NT2/D1 (cell line): ENCODE measurements at regions not wholly inside any gene's neighbourhood (a gene's known extent, or its start where the extent isn't known, plus 50 kb on each side); places are given as distances from the start of the nearest gene placed in this dataset.

Experiments used
- DNase-seq: peaks from one replicate; pipeline ENCODE4 v3.0.0-alpha.2; 2011; ENCODE audit warnings: low read depth, low spot score
- H3K27me3 ChIP-seq: 2 replicates; pipeline ENCODE4 v1.6.0; 2011; ENCODE audit warnings: mild to moderate bottlenecking; ENCODE audit not compliant: insufficient read length, insufficient read depth
- H3K36me3 ChIP-seq: 2 replicates; pipeline ENCODE4 v1.6.1; 2011; ENCODE audit warnings: mild to moderate bottlenecking, low read length, mixed read lengths; ENCODE audit not compliant: insufficient read depth, insufficient read length
- H3K4me1 ChIP-seq: 2 replicates; pipeline ENCODE4 v1.5.1; 2011; ENCODE audit not compliant: insufficient read depth, insufficient read length
- H3K4me3 ChIP-seq: 2 replicates; pipeline ENCODE4 v1.5.1; 2011; ENCODE audit warnings: low read depth; ENCODE audit not compliant: insufficient read length
- H3K9ac ChIP-seq: 2 replicates; pipeline ENCODE4 v1.6.0; 2011; ENCODE audit warnings: low read depth; ENCODE audit not compliant: insufficient read length
- H3K9me3 ChIP-seq: 2 replicates; pipeline ENCODE4 v1.5.1; 2011; ENCODE audit warnings: mild to moderate bottlenecking, low read length; ENCODE audit not compliant: insufficient read depth
- SUZ12 ChIP-seq: IDR thresholded peaks from 2 replicates; pipeline ENCODE4 v1.6.1; 2011; ENCODE audit not compliant: insufficient read length, insufficient read depth; ENCODE audit errors: extremely low read depth
- YY1 ChIP-seq: IDR thresholded peaks from 2 replicates; pipeline ENCODE4 v1.6.1; 2011; ENCODE audit not compliant: insufficient read length, insufficient read depth
- ZNF274 ChIP-seq: IDR thresholded peaks from 2 replicates; pipeline ENCODE4 v1.6.1; 2011; ENCODE audit warnings: mild to moderate bottlenecking, low read depth, low read length

DNA sequence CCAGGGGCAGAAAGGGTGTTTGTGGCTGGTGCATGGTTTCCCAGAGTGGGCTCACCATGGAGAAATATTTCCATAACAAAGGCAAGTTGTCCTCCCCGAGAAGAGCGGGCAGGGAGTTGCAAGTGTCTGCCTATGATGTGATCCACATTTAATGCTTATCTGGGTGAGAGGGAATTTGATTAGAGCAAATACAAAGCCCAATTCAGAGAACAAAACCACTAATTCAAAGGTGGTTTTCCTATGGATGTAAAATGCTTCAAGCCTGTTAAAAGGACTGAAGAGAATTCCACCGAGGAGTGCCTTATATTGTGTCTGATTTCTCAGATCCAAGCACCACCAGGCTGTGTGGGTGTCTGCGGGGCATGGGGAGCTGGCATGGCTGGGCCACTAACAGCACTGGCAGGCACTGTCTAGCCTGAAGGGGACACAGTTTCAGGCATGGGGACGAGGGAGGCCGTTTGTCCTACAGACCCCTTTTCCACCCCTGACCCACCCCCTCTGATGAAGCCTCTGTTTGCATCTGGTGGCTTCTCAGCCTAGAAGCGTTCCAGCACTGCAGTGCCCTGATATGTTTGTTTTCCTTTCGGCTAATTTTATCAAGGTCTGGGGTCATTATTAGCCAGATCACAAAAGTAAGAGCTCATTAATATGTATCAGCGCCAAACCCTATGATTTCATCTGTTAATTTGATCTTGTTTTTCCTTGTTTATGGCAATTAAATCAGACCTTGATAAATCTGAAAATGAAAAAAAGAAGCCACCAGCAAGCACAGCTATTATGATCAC, 357.3 kb downstream of the HRH4 start:
- Histone ChIP-seq H3K27me3 (no peaks in the 10 kb centered on the region), H3K4me3 (no peak overlapping the region), H3K9me3 (no peaks in the 10 kb centered on the region), H3K9ac (peak overlapping the region; percentile 17), H3K4me1 (peaks cover 4% of the 10 kb centered on the region), H3K36me3 (no peaks in the 10 kb centered on the region)
- no peak for TF ChIP-seq ZNF274
- DNase-seq: no peak

DNA sequence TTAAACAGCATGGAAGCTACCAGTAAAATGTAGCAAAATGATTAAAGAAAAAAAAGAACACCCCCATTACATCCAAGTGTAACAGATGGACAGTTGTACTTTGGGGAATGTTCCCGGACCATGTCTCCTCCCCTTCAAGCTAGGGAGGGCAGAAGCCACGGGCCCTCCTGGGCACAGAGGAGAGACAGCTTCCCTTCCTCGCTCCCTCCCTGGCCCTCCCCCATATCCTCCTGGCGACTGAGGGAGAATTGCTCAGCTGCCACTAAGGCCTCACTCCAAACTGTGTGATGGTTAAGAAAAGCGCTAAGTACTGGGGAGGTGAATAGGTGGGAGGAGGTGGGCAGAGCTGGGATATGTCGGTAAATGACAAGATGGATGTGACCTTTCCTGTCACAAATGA, 358.0 kb downstream of the HRH4 start:
- H3K4me3 ChIP-seq: no peak overlapping the region
- no peaks in the 10 kb centered on the region for H3K27me3 ChIP-seq
- TF ChIP-seq SUZ12 (no peak), YY1 (no peak), ZNF274 (no peak)
- no peak for DNase-seq
- peaks cover 4% of the 10 kb centered on the region for H3K4me1 ChIP-seq
- H3K36me3 ChIP-seq: no peaks in the 10 kb centered on the region
- H3K9me3 ChIP-seq: no peaks in the 10 kb centered on the region
- H3K9ac ChIP-seq: no peak overlapping the region

DNA sequence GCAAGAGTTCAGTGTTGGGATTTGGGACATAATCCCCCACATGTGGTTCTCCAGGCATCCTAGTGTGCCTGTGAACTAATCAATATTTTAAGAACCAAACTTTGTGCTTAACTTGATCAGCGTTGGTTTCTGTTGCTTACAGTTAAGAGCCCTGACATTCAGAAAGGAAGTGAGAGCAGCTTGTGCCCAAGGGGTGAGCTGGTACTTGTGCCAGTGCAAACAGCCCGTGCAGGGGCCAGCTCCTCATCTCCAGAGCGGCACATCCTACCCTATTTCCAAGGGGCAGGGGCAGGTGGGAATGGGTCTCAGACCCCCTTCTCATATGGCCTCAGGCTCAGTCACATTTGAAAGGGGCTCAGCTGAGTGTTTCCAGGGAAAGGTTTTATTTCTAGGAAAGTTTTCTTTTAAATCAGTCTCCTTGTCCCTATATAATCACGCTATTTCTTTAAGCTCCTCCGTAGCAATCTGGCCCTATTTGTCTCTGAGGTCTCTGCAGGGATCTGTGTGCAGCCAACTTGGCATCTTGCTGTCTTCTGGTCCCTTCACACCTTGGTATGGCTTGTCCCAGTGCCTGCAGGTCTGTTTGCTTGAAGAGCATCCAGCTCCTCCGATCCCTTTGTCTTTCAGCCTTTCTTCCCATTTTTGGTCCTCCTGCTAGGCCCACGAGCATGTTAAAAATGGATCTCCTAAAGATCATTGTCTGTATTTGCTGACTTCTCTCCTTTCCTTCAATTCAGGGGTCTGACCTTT, 358.9 kb downstream of the HRH4 start:
- no peak for TF ChIP-seq ZNF274
- no peak for TF ChIP-seq YY1
- TF ChIP-seq SUZ12: no peak
- Histone ChIP-seq H3K4me1 (peaks cover 4% of the 10 kb centered on the region), H3K9me3 (no peaks in the 10 kb centered on the region), H3K36me3 (no peaks in the 10 kb centered on the region), H3K27me3 (no peaks in the 10 kb centered on the region), H3K9ac (no peak overlapping the region), H3K4me3 (no peak overlapping the region)
- no peak for DNase-seq

DNA sequence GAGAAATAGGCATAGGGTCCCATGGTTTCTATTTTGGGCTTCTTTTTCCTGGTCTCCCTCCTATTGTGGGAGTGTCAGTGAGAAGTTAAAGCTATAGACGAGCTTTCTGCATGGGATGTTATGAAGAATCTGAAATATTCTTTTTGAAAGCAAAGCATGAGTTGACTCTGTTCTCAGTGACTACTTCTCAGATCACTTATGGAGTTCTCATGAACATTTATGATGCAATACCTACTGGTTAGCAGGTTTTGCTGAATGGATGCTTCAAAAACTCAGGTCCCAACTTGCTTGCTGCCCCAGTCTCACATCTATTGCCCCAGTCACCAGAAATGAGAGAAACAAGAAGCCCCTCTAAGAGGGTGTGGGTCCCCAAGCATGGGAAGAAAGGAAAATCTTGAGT, 365.0 kb downstream of the HRH4 start:
- Histone ChIP-seq H3K36me3 (no peaks in the 10 kb centered on the region), H3K9me3 (no peaks in the 10 kb centered on the region), H3K9ac (no peak overlapping the region), H3K4me1 (no peaks in the 10 kb centered on the region), H3K27me3 (no peaks in the 10 kb centered on the region), H3K4me3 (no peak overlapping the region)
- DNase-seq: no peak
- no peak for TF ChIP-seq SUZ12
- no peak for TF ChIP-seq YY1
- TF ChIP-seq ZNF274: no peak

DNA sequence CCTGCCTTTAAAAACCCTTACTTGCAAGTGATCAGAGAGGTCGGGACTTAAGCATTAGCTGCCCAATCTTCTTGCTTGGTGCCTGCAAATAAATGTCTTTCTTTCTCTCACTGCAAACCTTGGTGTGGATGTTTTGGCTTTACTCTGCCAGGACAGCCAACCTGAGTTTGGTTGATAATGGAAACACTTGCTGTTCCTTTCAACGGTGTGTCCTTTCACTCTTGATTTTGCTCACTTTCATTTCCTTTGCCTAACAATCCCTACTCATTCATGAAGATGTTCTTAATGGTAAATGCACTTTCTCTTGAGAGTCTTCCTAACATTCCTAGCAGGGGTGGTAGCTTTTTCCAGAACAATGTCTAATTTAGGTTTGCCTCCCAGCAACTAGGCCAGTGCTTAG, 366.2 kb downstream of the HRH4 start:
- no peak for DNase-seq
- no peak overlapping the region for H3K4me3 ChIP-seq
- no peaks in the 10 kb centered on the region for H3K27me3 ChIP-seq
- no peak for TF ChIP-seq YY1
- no peak for TF ChIP-seq SUZ12
- no peak for TF ChIP-seq ZNF274
- no peaks in the 10 kb centered on the region for H3K36me3 ChIP-seq
- no peaks in the 10 kb centered on the region for H3K9me3 ChIP-seq
- H3K9ac ChIP-seq: no peak overlapping the region
- peaks cover 1% of the 10 kb centered on the region for H3K4me1 ChIP-seq

DNA sequence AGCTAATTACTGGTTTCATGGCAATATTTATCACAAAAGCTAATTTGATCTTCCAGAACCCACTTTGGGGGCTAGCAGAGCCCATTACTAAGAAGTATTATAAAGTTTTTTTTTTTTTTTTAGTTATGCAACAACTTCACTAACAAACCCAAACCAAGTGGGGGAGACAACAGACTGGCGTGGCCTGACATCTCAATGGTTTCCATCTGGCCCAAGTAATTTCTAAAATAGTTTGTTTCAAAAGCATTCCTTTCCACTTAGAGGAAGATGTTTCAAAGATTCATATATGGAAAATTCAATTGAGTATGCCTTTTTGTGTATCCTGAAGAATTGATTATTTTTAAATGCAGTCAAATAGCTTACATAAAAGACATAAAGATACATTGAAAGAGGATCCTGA, 367.1 kb downstream of the HRH4 start:
- no peak for TF ChIP-seq SUZ12
- TF ChIP-seq YY1: no peak
- TF ChIP-seq ZNF274: no peak
- no peaks in the 10 kb centered on the region for H3K36me3 ChIP-seq
- H3K27me3 ChIP-seq: no peaks in the 10 kb centered on the region
- H3K4me3 ChIP-seq: no peak overlapping the region
- H3K9ac ChIP-seq: no peak overlapping the region
- no peak for DNase-seq
- H3K9me3 ChIP-seq: no peaks in the 10 kb centered on the region
- H3K4me1 ChIP-seq: peaks cover 2% of the 10 kb centered on the region

DNA sequence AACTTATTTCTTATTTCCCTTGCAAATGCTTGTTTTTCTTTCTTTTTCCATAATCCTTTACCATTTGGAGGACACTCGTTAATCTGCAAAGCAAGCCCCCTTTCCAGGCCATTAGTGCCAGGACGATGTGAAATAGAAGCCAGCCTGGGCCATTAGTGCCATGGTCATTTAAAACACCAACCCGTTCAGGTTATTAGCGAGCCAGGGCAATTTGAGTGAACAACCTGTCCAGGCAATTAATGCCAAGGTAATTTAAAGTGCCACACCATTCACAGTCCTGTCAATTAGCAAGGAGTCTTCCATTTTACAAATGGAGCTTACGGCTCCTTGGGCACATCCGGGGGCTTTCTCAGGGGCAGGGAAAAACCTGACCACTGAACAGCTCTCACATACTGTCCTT, 370.6 kb downstream of the HRH4 start:
- TF ChIP-seq SUZ12 (no peak), ZNF274 (no peak), YY1 (no peak)
- no peaks in the 10 kb centered on the region for H3K36me3 ChIP-seq
- H3K4me3 ChIP-seq: no peak overlapping the region
- no peaks in the 10 kb centered on the region for H3K27me3 ChIP-seq
- no peak overlapping the region for H3K9ac ChIP-seq
- H3K9me3 ChIP-seq: no peaks in the 10 kb centered on the region
- no peak for DNase-seq
- H3K4me1 ChIP-seq: peaks cover 2% of the 10 kb centered on the region
